GM15510 (cell line): ENCODE measurements at regions not wholly inside any gene's neighbourhood (a gene's known extent, or its start where the extent isn't known, plus 50 kb on each side); places are given as distances from the start of the nearest gene placed in this dataset.

Source experiments
- POLR2A ChIP-seq: IDR thresholded peaks from 3 replicates; pipeline ENCODE4 v1.6.1; 2011; ENCODE audit warnings: borderline replicate concordance; ENCODE audit not compliant: insufficient read length; ENCODE audit errors: extremely low read depth

DNA sequence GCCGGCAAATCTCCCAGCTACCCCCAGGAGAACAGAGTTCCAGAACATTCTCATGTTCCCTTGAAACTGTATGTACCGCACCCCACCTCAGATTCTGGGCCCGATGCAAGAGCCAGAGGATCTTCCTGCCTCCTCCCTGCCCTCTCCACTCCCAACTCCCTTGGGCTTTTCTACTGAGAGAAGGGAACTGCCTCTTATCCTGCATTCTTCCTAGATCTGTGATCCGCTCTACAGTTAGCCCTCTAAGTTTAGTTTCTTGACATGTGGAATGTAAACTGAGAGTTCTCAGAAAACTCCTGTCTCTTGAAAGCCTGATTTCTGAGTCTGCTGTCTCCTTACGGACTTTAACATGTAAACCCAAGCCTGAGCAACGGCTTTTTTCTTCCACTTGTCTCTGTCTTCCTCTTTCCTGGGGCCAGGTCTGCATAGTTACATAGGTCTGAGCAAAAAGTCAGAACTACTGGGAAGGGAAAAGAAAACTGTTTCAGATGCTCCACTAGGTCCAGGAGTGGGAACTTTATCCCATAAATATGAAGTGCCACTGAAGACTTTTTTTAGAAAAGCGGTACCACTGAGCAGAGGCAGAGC lies 86.5 kb upstream of the TNFAIP3 start:
- TF ChIP-seq POLR2A, result no peak

- TF ChIP-seq POLR2A, result no peak
Measured at GRCh38 chr6:137781639-137782038, 85.4 kb upstream of the TNFAIP3 start.

GRCh38 chr6:137782166-137783039 lies 84.7 kb upstream of the TNFAIP3 start:
- TF ChIP-seq POLR2A, result no peak

DNA sequence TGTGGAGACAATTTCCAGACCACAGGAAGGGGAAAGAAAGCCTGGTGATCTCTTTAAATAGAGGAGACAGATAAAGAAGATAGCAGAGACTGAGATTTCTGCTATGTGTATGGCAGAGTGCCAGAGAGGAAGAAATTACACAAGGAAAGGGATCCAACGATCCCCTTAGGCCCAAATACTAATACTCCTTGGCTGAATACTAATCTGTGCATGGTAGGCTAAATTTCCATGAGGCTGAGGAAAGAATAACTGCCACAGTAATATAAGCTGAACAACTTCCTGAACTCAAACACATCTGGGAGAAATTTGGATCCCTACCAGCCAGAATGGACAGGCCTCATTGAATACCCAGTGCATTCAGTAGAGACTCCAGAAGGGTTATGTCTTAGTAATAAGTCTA lies 83.3 kb upstream of the TNFAIP3 start:
- no peak for TF ChIP-seq POLR2A

- no peak for TF ChIP-seq POLR2A
Measured at GRCh38 chr6:137784583-137784982, 82.5 kb upstream of the TNFAIP3 start.

GRCh38 chr6:137787016-137787415 lies 80.0 kb upstream of the TNFAIP3 start:
- TF ChIP-seq POLR2A, result no peak

DNA sequence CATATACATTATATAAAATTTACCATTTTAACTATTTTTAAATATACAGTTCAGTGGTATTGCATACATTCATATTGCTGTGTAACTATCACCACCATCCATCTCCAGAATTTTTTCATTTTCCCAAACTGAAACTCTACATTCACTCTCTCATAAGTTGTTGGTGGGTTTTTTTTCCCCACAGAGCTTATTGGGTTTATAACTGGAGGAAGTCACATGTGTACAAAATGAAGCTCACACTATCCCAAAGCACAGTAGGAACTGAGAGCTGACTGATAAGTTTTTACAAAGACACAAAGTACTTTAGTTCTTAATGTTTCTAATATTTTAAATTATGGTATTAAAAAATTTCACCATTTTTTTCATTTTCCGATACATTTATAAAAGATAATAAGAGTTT lies 78.8 kb upstream of the TNFAIP3 start:
- no peak for TF ChIP-seq POLR2A

- no peak for TF ChIP-seq POLR2A
Measured at GRCh38 chr6:137791281-137792159, 75.5 kb upstream of the TNFAIP3 start.

DNA sequence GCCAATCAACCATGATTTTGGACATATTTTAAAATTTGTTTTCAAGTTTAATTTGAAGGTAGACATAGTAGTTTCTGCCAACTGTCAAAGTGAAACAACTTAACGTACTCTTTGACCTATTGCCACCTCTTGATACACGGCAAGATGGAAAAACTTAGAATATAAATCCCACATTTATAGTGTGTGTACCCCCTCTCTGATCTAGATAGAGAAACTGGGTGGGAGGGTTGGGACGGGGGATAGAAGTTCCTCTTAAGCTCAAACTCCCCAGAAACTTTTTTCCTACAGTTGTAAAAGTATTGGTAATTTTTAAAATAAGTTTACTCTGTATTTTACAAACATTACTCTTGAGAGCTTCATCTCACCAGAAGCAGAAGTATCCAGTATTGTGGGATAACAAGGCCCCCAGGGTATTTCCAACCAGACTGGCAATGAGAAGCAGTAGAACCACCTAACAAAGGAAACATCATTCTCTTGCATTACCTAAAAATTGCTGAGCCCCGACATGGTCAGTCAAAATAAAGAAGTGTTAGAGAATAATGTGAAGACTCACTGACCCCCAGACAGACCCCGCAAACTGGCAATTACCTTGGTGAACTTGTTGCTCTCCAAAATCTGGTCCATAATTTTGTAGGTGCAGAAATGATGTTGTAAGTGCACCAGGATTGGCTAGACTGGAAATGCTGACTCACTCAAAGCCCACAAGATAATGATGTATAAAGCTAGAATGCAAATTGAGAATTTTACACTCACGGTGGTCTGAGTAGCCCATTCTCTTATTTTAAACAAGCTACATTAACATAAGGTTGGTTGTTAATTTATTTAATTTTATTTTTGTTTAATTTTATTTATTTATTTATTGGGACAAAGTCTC lies 74.7 kb upstream of the TNFAIP3 start:
- no peak for TF ChIP-seq POLR2A

- no peak for TF ChIP-seq POLR2A
Measured at GRCh38 chr6:137793805-137794515, 73.1 kb upstream of the TNFAIP3 start.

- no peak for TF ChIP-seq POLR2A
Measured at GRCh38 chr6:137794516-137795201, 72.4 kb upstream of the TNFAIP3 start.

DNA sequence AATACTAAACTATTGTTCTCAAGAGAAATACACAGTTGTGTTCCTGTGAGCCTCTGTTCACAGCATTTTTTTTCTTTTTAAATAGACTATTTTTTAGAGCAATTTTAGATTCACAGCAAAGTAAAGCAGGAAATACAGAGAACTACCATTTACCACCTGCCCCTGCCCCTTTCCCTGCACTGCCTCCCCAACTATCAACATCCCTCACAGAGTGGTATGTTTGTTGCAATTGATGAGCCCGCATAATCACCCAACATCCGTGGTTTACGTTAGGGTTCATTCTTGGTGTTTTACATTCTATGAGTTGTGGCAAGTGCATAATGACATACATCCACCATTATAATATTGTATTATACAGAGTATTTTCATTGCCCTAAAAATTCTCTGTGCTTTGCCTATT lies 71.6 kb upstream of the TNFAIP3 start:
- no peak for TF ChIP-seq POLR2A

GRCh38 chr6:137798261-137798660 lies 68.8 kb upstream of the TNFAIP3 start:
- TF ChIP-seq POLR2A, result no peak

DNA sequence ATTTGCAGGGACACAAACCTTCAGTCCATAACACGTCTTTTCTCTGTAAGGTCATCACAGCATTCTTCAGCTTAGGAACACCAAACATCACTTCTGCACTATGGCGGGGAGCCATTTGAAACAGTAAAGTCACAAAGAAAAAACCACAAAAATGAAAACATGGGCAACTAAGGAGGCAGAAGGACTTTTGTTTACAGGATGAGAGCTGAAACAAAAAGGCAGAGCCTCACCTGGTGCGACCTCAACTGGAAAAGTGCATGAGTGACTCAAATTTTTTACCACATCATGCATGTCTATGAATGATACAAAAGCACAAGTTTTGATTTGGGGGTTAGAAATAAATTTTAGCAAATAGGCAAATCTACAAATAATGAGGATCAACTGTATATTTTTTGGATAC lies 68.2 kb upstream of the TNFAIP3 start:
- TF ChIP-seq POLR2A, result no peak

GRCh38 chr6:137799950-137800568 lies 67.0 kb upstream of the TNFAIP3 start:
- no peak for TF ChIP-seq POLR2A
